Sigmoid colon (tissue), 6 donors: ENCODE measurements at regions not wholly inside any gene's neighbourhood (a gene's known extent, or its start where the extent isn't known, plus 50 kb on each side); places are given as distances from the start of the nearest gene placed in this dataset.

ENCODE experiments used
- DNase-seq: peaks from one replicate; pipeline ENCODE4 v3.0.0-alpha.2; 2019
- H3K27ac ChIP-seq, 4 donors: fragments of 200-600 bp; sonication (generic); one replicate each; pipeline ENCODE4 v1.5.1; 2016 to 2019; ENCODE audit warnings: mild to moderate bottlenecking in 1 of 4
- H3K27me3 ChIP-seq, 3 donors: fragments of 200-600 bp; sonication (generic); one replicate each; pipeline ENCODE4 v1.5.1; 2019; ENCODE audit warnings: mild to moderate bottlenecking in 1 of 3
- H3K36me3 ChIP-seq, 4 donors: fragments of 200-600 bp; sonication (generic); one replicate each; pipeline ENCODE4 v1.5.1; 2016 to 2019
- H3K4me1 ChIP-seq, 4 donors: fragments of 200-600 bp; sonication (generic); one replicate each; pipeline ENCODE4 v1.5.1; 2017 to 2019
- H3K4me3 ChIP-seq, 4 donors: fragments of 200-600 bp; sonication (generic); one replicate each; pipeline ENCODE4 v1.5.1; 2017 to 2019; ENCODE audit warnings: mild to moderate bottlenecking in 2 of 4, moderate library complexity in 1 of 4
- H3K9me3 ChIP-seq, 4 donors: fragments of 200-600 bp in 3 of 4; sonication (generic) in 3 of 4; one replicate each; pipeline versions ENCODE4 v1.5.1 to v1.6.1; 2013 to 2019
- EP300 ChIP-seq, 4 donors: sonication (generic); formaldehyde crosslinking; IDR thresholded peaks; one replicate each; pipeline ENCODE4 v1.6.1; 2017; ENCODE audit warnings: antibody characterized with exemption in 4 of 4
- POLR2A ChIP-seq, 2 donors: fragments of 450-650 bp; IDR thresholded peaks; one replicate each; pipeline ENCODE4 v1.6.1; 2016; ENCODE audit warnings: antibody characterized with exemption in 2 of 2, mild to moderate bottlenecking in 2 of 2, moderate library complexity in 2 of 2
- POLR2AphosphoS5 ChIP-seq, 4 donors: sonication (generic); formaldehyde crosslinking; IDR thresholded peaks; one replicate each; pipeline ENCODE4 v1.6.1; 2017; ENCODE audit warnings: antibody characterized with exemption in 4 of 4
- WGBS, 2 donors: extraction: QIAGEN DNeasy Blood & Tissue Kit; methylation state at CpG; one replicate each; pipeline ENCODE4 v1.1.7; 2013; 5-methylcytosine and 5-hydroxymethylcytosine counted together
- intact Hi-C: fragments of 100-400 bp; cut with DNase I; formaldehyde crosslinking; loops from one replicate; pipeline ENCODE4 v1.15.1; 2023
- TF ChIP-seq, protein P1 (sequence below), 4 experiments: fragments of 450-650 bp in 3 of 4; fragments of 200-600 bp in 1 of 4; IDR thresholded peaks; one replicate each; pipeline ENCODE4 v1.5.1; 2016 to 2019; ENCODE audit warnings: antibody characterized with exemption in 4 of 4, mild to moderate bottlenecking in 3 of 4, moderate library complexity in 2 of 4
- donor health status: healthy with polysubstance abuse.
- donor health status: healthy.

DNA sequence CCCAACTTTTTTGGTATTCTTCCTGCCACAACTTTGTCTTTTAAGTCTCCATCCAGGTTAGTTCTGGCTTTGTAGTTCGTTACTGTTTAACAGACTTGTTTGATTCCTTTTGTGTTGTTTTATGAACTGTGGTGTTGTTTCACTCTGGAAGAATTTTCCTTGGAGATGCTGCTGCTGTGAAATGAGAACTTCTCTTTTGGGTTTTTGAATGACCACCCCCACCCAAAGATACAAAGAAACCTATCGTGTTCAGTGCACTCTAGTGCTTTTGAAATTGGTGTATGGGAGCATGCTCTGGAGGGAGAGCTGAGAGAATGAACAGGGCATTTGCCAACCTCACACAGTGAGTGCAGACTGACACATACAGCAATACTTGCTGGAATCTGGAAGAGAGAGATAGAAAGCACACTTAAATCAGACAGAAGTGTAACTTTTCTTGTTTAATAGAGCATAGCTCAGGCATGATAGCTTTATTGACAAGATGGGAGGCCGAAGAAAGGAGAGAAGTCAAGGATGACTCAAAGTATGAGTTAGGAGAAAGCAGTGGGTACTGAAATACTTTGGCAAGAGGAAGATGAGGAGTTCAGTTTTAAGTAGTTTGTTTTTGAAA, 293.1 kb downstream of the SOX4 start:
- WGBS, 2 donors, result 40 to 64% methylated on average over 3 of the region's 3 CpGs
- Histone ChIP-seq H3K27ac (peak overlapping the region; percentile 60 to 79 (median 74)), H3K4me1 (peaks cover 0 to 39% (median 34%) of the 10 kb centered on the region in 4 donors), H3K36me3 (no peaks in the 10 kb centered on the region), H3K9me3 (no peaks in the 10 kb centered on the region), H3K4me3 (peak overlapping the region in 1 of 4 donors; percentile 7), H3K27me3 (no peaks in the 10 kb centered on the region)
- intact Hi-C loops, result loop anchor here (5.0 to 10.0 kb wide), 2 partner anchors 219 to 292 kb away; partner anchors contain the start of gene SOX4
- no peak for DNase-seq
- TF ChIP-seq EP300 (IDR thresholded peaks at IDR 0.05) (no peak), POLR2A (IDR thresholded peaks at IDR 0.05) (no peak), POLR2AphosphoS5 (IDR thresholded peaks at IDR 0.05) (no peak)
- TF ChIP-seq, protein P1, sequence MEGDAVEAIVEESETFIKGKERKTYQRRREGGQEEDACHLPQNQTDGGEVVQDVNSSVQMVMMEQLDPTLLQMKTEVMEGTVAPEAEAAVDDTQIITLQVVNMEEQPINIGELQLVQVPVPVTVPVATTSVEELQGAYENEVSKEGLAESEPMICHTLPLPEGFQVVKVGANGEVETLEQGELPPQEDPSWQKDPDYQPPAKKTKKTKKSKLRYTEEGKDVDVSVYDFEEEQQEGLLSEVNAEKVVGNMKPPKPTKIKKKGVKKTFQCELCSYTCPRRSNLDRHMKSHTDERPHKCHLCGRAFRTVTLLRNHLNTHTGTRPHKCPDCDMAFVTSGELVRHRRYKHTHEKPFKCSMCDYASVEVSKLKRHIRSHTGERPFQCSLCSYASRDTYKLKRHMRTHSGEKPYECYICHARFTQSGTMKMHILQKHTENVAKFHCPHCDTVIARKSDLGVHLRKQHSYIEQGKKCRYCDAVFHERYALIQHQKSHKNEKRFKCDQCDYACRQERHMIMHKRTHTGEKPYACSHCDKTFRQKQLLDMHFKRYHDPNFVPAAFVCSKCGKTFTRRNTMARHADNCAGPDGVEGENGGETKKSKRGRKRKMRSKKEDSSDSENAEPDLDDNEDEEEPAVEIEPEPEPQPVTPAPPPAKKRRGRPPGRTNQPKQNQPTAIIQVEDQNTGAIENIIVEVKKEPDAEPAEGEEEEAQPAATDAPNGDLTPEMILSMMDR (IDR thresholded peaks at IDR 0.05), result no peak

- H3K9me3 ChIP-seq, result no peaks in the 10 kb centered on the region
- WGBS, 2 donors, result 57 to 63% methylated on average over 15 of the region's 15 CpGs
- no peaks in the 10 kb centered on the region for H3K36me3 ChIP-seq
- H3K27ac ChIP-seq, result peak overlapping the region; percentile 60 to 79 (median 74)
- DNase-seq, result no peak
- H3K4me3 ChIP-seq, result peak overlapping the region in 1 of 4 donors; percentile 7
- H3K4me1 ChIP-seq, result peaks cover 0 to 39% (median 34%) of the 10 kb centered on the region in 4 donors
- H3K27me3 ChIP-seq, result no peaks in the 10 kb centered on the region
- TF ChIP-seq POLR2A (IDR thresholded peaks at IDR 0.05) (no peak), POLR2AphosphoS5 (IDR thresholded peaks at IDR 0.05) (no peak), EP300 (IDR thresholded peaks at IDR 0.05) (no peak)
- TF ChIP-seq, protein P1 (IDR thresholded peaks at IDR 0.05), result no peak
- intact Hi-C loops, result loop anchor here (5.0 to 10.0 kb wide), 2 partner anchors 220 to 293 kb away; partner anchors contain the start of gene SOX4
Observed at GRCh38 chr6:21887231-21888185, 294.0 kb downstream of the SOX4 start.

- no peak overlapping the region for H3K27ac ChIP-seq
- no peaks in the 10 kb centered on the region for H3K9me3 ChIP-seq
- no peaks in the 10 kb centered on the region for H3K27me3 ChIP-seq
- DNase-seq, result no peak
- 96 to 98% methylated on average over 3 of the region's 3 CpGs for WGBS, 2 donors
- H3K36me3 ChIP-seq, result no peaks in the 10 kb centered on the region
- TF ChIP-seq POLR2AphosphoS5 (IDR thresholded peaks at IDR 0.05) (no peak), POLR2A (IDR thresholded peaks at IDR 0.05) (no peak), EP300 (IDR thresholded peaks at IDR 0.05) (no peak)
- TF ChIP-seq, protein P1 (IDR thresholded peaks at IDR 0.05), result no peak
- H3K4me3 ChIP-seq, result no peak overlapping the region
- peaks cover 0 to 25% (median 20%) of the 10 kb centered on the region in 4 donors for H3K4me1 ChIP-seq
- intact Hi-C loops, result no loop called here
Observed at GRCh38 chr6:21891080-21891479, 297.5 kb downstream of the SOX4 start.

DNA sequence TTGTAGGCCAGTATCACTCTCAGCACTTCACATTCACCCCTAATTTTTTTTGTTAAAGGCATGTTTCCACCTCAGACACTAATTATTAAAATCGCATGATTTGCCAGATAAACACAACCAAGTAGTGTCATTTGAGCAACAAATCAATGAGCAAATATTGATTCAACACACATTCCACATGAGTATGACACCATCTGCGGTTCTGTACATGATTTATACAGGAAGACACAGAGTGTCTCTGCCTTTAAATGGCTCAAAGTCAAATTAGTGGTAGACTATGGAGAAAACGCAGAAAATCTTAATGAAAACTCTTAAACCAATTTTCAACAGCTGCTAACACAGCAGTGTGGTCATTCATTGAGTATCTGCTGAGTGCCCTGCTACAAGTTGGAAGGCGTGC, 300.2 kb downstream of the SOX4 start:
- Histone ChIP-seq H3K4me3 (no peak overlapping the region), H3K4me1 (no peaks in the 10 kb centered on the region), H3K27me3 (no peaks in the 10 kb centered on the region), H3K36me3 (no peaks in the 10 kb centered on the region), H3K27ac (no peak overlapping the region), H3K9me3 (no peaks in the 10 kb centered on the region)
- 75 to 85% methylated on average over 4 of the region's 4 CpGs for WGBS, 2 donors
- TF ChIP-seq, protein P1 (IDR thresholded peaks at IDR 0.05), result no peak
- TF ChIP-seq POLR2AphosphoS5 (IDR thresholded peaks at IDR 0.05) (no peak), EP300 (IDR thresholded peaks at IDR 0.05) (no peak), POLR2A (IDR thresholded peaks at IDR 0.05) (no peak)
- intact Hi-C loops, result no loop called here
- no peak for DNase-seq
